GM19372 (cell line): ENCODE measurements at regions not wholly inside any gene's neighbourhood (a gene's known extent, or its start where the extent isn't known, plus 50 kb on each side); places are given as distances from the start of the nearest gene placed in this dataset.

ENCODE experiments used
- ATAC-seq: cut with Tn5 transposase; IDR thresholded peaks from one replicate; pipeline ENCODE4 v1.9.1; 2021; ENCODE audit warnings: mild to moderate bottlenecking, low read depth, moderate library complexity; ENCODE audit not compliant: unreplicated experiment

DNA sequence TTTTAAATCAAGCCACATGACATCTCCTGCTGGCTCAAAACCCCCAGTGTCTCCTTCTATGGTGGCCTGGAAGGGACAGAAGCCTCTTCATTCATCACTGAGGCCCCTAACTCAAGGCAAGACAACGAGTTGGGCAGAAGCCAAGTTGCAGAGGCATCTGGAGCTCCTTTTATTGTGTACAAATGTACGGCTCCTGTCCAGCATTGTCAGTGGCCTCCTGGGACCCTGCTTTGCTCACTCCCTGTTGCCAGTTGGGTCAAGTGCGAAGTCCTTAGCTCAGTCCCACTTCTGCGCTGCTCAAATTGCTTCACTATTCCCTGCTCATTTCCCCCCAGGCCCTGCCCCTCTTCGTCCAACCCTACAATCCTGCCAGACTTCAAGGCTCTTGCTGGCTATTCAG, 181.2 kb upstream of the PMEPA1 start:
- ATAC-seq: no peak

DNA sequence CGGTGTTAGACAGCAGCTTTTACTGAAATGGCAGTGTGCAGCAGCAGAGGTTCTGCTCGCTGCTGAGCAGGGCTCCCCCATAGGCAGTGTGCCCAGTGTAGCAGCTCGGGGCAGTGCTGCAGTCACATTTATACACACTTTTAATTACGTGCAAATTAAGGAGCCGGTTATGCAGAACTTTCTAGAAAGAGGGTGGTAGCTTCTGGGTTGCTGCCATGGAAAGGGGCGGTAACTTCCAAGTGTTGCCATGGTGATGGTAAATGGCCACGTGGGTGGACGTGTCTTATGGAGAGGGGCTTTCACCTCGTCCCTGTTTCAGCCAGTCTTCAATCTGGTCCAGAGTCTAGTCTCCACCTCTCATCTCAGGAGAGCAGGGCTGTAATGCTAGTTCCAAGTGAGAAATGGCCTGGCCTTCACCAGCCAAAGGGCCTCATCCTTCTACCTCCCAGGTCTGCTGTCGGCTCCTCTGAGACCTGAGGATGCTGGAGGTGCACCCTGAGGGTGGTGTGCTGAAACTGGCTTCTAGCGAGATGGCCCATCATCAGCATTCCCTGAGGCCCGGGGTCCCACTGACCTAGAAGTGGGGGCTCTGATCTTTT, 180.5 kb upstream of the PMEPA1 start:
- no peak for ATAC-seq

DNA sequence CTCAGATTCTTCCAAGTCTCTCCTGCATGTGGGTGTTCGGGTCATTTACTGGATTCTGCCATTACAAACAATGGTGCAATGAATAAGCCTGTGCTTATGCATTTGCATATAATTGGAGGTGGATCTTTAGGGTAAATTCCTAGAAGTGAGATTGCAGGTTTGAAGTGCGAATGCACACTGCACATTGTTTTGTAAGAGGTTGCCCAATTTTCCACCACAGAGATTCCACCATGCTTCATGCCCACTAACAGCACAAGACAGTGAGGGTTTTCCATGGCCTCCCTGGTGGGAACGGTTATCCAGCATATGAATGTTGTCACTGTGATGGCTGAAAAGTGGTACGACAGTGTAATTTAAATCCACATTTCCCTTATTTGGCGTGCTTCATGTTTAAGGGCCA, 178.8 kb upstream of the PMEPA1 start:
- ATAC-seq: no peak

DNA sequence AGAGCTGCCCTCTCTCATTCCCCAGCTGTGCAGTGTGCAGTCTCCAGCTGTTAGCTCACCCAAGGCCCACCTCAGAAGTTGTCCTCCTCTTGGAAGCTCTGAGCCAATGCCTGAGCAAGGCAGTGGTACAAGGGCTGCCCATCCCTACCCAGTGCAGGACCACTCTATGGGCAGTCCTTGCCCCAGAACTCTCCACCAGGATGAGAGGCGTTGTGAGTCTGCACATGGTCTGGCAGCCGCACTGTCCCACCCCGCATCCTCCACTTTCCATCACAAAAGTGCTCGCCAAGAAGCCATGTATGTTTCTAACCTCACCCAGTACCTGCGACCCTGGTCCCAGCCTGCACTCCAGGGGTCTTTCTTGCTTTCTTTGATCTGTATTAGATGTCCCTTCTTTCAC, 175.1 kb upstream of the PMEPA1 start:
- ATAC-seq: no peak

DNA sequence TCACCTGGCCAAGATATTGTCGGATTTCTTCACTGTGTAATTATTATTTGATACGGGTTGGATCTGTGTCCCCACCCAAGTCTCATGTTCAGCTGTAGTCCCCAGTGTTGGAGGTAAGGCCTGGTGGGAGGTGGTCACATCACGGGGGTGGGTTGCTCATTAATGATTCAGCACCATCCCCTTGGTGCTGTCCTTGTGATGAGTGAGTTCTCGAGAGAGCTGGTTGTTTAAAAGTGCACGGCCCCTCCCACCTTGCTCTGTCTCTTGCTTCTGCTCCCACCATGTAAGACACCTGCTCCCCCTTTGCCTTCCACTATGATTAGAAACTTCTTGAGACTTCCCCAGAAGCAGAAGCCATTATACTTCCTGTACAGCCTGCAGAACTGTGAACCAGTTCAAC, 173.9 kb upstream of the PMEPA1 start:
- ATAC-seq: no peak

DNA sequence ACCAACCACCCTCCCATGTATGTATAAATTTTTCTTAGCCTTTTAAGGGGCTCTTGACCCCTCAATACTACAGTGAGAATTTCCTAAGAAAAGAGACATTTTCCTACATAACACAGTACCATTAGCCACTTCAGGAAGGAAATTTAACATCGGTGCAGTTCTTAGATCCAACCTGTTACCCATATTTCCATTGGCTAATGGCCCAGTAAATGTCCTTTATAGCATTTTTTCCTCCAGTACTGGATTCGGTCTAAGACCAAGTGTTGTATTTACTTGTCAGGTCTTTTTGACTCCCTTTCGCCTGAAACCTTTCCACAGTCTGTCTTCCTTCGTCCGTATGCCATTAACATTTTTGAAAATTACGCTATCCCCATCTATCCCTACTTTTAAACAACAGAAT, 173.4 kb upstream of the PMEPA1 start:
- no peak for ATAC-seq

DNA sequence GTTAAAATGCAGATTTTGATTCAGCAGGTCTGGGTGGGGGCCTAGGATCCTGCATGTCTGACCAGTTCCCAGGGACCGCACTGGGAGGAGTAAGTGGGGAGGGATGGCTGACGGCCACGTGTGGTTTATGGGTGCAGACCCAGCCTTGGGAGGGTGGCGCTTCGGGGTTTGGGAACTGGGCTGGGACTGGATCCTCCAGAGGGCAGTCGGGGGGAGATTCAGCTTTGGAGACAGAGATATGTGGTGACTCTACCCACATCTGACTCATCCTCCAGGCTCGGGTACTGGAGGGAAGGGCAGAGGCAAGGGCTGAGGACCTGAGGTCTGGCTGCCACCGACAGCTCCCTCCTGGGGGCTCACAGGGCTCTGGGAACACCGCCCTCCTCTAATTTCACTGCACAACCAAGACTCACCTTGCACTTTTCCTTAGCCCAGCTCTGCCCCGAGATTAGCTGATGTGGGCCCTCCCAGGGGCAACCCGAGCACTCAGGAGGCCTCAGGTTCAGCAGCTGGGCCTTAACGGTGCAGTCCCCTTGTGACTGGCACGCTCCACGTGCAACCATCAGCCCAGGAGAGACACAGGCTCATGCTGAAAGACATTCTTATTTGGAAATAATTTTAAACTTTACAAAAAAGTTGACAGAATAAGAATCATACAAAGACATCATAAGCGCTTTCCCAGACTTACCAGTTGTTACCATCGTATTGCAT, 172.8 kb upstream of the PMEPA1 start:
- no peak for ATAC-seq

DNA sequence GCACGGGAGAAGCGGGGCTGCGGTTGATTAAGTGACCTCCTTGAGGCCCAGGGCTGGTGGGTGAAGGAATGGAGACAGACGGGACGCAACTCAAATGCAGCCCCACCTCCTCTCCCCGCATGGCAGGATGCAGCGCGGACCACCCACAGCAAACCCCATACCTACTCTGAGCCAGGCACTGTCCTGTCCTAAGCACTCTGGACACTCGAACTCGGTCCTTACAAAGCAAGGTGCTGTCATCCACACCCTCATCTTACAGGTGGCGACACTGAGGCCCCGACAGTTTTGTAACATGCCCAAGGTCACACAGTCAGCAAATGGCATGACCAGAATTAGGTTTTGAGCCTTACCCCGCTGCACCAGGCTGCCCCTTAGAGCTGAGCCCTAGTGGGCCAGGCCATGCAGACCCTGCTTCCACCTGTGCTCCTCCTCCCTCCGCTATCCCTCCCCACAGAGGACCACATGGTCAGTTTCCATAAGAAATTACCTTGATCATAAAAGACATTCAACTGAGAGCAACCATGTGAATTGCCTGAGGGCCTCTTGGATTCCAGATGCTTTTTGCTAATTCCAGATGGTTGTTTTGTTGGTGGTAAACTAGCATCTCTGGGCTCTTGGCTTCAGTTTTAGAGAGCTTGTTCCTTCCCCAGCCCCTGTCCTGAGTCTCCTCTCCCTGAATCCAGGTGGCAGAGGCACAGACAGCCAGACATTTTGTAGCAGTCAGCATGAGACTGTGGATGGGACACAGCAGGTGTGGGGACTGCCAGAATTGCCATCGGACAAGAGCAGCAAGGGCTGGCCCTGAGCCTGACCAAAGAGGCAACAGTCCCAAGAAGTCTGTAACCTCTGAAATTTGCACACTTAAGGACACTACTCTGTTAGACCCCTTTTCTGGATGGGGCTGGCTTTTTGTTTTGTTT, 171.9 kb upstream of the PMEPA1 start:
- no peak for ATAC-seq

DNA sequence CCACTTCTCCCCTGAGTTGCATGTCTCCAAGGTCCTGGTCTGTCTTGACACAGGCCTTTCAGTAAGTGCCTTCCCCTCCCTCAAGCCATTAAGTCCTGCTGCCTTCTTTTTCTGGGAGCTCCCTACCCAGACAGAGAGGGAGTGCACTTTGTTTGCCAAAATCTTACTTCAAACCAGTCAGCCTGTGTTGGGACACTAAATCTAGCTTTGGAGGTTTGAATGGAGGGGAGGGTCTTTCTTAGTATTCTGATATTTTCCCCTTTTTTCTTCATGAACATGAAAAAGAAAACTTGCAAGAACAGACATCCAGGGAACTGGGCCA, 170.7 kb upstream of the PMEPA1 start:
- no peak for ATAC-seq

DNA sequence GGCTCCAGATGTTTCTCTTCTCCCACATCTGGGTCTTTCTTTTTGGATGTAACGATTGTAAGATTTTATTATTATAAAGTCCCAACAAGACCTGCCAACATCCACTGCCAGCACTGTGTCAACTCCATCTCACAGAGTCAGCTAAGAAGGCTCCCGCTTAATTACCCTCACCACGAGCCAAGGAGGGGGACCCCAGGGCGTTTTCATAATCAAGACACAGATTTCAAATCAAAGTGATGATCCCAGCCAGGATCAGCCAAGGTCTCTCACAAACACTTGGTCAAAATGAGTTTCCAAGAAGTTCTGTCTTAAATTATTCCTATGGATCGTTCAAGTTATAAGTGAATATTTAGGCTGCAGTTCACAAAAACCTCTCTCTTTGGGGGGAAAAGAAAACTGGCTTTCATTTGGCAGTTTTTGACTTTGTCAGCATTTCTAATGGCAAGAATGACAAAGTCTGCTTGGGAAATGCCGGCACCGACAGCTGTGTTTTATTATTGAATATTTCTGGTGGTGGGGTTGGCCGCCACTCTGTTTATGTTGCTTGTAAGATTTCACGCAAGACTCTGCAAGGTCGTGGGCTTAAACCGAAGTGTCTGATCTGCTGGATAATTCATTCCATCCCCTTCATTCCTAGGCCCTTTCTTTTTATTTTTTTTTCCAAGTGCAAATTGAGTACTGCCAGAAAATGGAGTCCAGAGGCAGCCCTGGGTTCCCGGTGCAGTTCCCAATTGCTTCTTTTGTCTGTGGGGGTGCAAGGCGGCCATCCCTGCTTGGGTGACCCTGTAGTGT, 170.2 kb upstream of the PMEPA1 start:
- ATAC-seq: no peak

DNA sequence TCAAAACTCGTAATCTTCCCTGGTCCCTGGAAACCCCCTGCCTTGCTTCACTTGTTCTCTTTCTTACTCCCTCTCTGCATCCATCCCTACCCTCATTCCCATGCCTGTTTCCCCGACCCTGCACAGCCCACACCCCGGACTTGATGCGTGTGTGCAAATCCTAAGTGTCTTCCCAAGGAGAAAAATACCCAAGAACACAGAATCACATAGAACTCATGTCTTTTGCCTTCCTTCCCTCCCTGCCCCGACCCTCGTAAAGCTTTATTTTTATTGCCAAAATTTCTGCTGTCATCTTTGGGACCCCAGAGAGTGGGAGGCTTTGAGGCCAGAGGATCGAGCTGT, 169.6 kb upstream of the PMEPA1 start:
- ATAC-seq: no peak

DNA sequence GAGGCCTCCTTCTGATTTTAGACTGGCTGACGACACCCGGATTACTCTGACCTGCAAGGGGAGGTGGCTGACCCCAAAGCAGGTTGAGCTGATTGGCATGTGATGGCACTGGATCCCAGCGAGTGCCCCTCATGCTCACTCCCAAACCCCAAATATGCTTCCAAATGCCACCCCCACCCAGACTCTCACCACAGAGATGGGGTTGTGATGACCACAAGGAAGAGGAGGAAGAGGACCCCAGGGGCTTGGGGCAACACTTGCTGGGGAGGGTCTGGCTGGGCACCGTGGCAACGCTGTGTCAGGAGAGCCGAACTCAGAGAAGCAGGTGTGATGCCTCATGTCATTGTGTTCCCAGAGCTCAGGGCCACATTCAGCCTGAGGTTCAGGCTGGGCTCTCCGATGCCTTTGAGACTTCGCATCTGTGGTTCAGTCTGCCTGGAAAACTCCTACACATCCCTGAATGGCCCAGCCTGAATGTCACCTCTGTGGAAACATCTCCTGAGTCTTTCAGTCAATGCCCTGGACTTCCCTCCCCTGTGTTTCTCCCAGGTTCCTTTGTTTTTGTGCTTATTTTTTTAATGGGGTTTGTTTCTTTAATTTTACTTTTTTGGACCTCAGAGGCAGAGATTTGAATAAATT, 169.1 kb upstream of the PMEPA1 start:
- ATAC-seq: no peak

DNA sequence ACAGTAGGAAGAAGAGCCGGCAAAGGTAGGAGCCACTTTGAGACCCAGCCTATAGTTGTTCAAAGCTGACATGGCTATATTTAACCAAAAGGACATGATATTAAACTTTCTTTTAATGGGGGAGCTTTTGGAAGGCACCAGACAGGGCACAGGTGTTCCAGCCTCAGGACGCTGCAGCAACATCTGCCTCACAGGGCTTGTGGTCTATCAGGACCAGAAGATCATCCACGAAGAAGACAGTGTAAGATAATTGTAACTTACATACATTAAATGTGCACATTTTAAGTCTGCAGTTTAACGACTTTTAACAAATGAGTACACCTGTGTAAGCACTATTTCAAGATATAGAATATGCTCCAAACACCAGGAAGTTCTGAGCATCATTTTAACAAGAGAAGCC, 168.2 kb upstream of the PMEPA1 start:
- ATAC-seq: no peak

DNA sequence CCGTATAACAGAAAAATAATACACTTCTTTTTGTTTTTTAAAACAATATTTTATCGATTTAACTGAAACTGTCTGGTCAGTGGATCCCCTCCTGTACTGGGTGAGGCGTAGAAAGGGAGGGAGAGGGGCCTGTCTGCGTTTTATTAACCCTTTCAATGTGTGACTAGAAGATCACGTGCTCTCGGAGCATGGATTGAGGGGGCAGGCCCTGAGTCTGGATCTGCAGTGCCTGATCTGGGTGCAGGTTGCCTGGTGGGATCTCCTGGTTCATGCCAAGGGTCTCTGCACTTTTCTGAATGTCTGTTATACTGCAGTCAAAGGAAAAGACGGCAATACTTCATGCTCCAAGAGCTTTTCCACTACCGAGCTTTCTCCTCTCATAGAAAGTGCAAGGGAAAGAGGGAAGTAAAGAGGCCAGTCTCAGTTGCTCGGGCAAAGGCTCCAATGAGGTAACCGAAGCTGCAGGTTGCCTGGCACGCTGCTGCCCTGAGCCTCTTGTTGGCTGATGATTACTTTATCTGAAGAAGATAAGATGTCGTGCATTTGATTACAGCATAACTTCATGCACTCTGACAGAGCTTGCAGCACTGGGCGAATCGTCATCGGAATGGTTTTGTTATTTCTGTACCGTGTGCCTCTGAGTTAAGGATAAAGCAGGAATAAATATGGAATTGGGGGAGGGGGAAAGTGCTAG, 167.5 kb upstream of the PMEPA1 start:
- ATAC-seq: no peak

DNA sequence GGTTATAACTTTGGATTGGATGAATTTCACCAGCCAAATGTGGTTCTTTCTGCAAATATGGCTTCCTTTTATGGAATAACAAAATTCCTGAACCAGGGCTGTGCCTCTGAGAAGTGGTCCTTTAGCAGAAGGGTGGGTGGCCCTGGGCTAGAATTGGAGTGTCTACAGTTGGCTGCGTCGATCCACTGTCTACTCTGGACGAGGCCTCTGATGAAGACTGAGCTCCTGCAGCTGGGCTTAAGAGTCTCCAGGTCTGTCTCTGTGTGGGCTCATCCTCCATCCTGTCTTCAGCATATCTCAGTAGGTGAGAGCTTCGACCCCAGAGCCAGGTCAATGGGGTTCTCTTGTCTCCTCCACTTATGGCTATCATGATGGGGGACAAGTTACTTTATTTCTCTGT, 166.3 kb upstream of the PMEPA1 start:
- no peak for ATAC-seq

DNA sequence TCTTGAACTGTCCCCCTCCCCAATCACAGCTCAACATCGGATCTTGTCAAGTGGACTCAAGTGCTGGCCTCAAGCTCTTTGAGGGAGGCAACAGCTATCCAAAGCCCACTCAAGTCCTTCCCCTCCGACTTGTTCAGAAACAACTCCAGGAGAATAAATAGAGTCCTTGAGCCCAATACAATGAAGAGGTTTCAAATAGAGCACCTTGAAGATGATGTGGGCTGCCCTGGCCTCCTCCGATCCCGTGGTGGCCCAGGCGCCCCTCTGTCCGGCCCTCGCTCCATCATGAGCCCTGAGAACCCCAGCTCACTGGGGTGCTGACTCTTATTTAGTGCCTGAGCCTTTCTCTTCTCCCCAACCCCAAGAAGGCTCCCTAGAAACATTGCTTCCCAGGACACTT, 164.3 kb upstream of the PMEPA1 start:
- no peak for ATAC-seq

DNA sequence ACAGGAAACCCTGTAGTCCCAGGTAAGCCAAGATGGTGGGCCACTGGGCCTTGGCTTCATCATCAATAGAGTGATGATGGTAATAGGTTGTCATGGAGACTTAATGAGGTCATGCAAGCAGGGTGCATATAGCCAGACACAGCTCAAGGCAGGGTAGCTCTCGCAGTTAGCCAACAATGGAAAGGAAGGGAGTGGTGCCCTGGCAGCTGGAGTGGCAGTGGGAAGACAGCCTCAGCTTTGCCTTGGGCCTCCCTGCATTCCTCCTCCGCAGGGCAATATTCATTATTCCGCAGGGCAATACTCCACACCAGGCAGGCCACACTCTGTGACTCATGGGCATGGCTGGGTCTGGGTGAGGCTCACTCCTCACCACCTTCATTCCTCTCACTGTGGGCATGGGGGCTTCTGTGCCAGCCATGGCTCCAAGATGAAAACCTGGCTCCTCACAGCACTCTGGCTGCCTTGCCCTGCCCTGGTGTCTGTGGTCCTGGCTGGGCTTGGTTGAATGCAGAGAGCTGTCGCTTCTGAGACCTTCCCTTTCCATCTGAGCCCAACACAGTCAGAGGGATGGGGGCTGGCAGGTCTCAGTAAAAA, 163.1 kb upstream of the PMEPA1 start:
- ATAC-seq: no peak

DNA sequence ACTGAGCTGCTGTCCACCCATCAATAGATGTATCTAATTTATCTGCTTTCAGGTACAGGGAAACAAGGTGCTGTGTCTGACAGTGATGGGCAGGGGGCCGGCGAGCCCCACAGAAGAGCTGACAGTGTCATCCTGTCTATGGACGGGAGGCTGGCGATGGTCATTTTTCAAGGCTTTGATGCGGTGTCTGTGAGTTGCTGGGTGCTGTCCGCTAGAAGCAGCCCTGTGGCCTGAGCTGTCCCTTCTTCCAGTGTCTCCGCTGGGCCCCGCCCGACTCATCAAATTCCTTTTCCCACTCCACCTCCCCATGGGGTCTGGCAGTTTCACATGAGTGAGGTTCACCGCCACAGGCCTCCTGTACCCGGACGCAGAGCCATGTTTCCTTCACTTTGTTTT, 161.4 kb upstream of the PMEPA1 start:
- ATAC-seq: no peak

DNA sequence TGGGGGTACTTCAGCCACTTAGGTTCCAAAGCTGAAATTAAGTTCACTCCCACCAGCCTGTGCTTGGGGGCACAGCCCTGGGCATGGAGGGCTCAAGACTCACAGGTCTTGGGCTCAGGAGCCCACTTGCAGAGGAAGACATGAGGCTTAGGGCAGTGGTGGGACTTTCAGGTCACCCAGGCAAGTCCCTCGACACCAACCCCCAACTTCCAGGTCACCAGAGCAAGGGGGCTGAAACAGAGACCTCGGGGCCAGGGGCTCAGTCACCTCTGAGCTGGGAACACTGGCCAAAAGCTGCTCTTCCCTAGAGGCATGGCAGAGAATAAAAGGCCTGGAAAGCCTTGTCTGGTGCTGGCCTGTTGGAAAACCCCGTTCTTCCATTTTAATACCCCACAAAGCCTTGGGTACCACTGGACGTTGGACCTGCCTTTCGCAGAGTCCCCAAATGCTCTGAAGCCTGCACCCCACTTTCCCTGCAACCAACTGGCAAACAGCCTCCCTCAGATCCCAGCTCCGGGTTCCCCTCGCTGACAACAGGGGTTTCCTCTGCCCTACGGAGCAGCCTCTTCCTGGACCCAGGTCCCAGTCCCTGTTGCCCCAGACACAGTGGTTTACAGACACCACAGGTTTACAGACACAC, 160.9 kb upstream of the PMEPA1 start:
- no peak for ATAC-seq
